ENCODE measurements at regions not wholly inside any gene's neighbourhood (a gene's known extent, or its start where the extent isn't known, plus 50 kb on each side); places are given as distances from the start of the nearest gene placed in this dataset.
"Not testable (repeated sequence)": the region's sequence is repeated elsewhere in the genome, so short reads cannot be mapped to it uniquely, and the experiment has no call there.

GRCh38 chr3:147675761-147676160 is 266.6 kb downstream of the ZIC1 start:
- Histone ChIP-seq H4K20me1 (no peaks in the 10 kb centered on the region), H3K27ac (no peak overlapping the region), H3K27me3 (no peaks in the 10 kb centered on the region), H3K4me3 (no peak overlapping the region), H3K4me1 (no peaks in the 10 kb centered on the region), H3K9me3 (replicated peaks in 1 of 11) (no peaks in the 10 kb centered on the region), H3K9ac (no peak overlapping the region), H3K36me3 (no peaks in the 10 kb centered on the region), H3K4me2 (no peak overlapping the region)
- TF ChIP-seq Cebpa-rat (IDR thresholded peaks at IDR 0.05) = no peak

DNA sequence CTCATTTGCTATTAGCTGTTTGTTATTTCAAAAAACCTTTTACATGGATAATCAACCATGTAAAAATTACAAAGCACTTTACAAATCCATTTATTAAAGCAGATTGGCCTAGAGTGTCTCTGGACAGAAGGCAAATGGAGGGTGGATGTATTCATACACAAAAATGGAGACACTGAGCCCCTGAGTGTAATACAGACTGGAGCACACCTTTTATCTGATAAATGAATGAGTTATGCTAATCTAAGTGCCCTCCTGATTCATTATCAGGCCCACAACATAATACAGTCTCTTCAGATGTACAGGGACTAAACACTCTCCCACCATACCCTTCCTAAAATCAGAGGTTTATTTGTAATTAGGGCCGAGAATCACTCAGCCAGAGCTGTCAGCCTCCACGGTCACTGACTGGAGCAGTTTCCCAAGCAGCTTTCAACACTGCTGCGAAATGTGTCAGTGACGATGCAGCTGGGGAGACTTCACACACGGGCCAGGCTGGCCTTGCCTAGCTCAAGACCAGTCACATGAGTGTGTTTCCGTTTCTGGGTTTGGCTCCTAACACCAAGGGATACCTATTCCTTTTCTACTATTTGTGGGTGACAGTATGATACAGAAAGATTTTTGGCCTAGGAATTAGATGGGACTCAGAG is 271.8 kb downstream of the ZIC1 start:
- no peaks in the 10 kb centered on the region for H4K20me1 ChIP-seq
- no peak overlapping the region for H3K4me2 ChIP-seq
- H3K9me3 ChIP-seq (replicated peaks in 1 of 11) = peaks cover 0 to 2% (median 0%) of the 10 kb centered on the region in 11 experiments; a peak in 1 of 22 replicates
- H3K36me3 ChIP-seq = no peaks in the 10 kb centered on the region
- no peak overlapping the region for H3K27ac ChIP-seq
- no peak for TF ChIP-seq Cebpa-rat (IDR thresholded peaks at IDR 0.05)
- H3K4me3 ChIP-seq = no peak overlapping the region
- H3K27me3 ChIP-seq = no peaks in the 10 kb centered on the region
- no peaks in the 10 kb centered on the region for H3K4me1 ChIP-seq
- no peak overlapping the region for H3K9ac ChIP-seq

DNA sequence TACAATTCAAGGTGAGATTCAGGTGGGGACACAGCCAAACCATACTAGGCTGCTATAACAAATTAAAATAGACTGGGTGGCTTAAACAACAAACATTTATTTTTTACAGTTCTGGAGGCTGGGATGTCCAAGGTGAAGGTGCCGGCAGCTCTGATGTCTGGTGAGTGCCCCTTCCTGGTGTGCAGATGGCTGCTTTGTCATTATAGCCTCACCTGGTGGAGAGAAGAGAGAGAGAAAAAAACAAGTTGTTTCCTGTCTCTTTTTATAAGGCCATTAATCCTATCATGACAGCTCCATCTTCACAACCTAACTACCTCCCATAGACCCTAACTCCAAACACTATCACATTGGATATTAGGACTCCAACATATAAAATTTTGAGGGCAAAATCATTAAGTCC is 279.7 kb downstream of the ZIC1 start:
- no peak for TF ChIP-seq Cebpa-rat (IDR thresholded peaks at IDR 0.05)
- no peaks in the 10 kb centered on the region for H3K36me3 ChIP-seq
- H3K27me3 ChIP-seq = no peaks in the 10 kb centered on the region
- no peak overlapping the region for H3K27ac ChIP-seq
- H3K9me3 ChIP-seq (replicated peaks in 1 of 11) = peaks cover 0 to 2% (median 0%) of the 10 kb centered on the region in 11 experiments; a peak in 1 of 22 replicates
- H3K4me2 ChIP-seq = no peak overlapping the region
- H3K4me3 ChIP-seq = no peak overlapping the region
- H3K4me1 ChIP-seq = no peaks in the 10 kb centered on the region
- H3K9ac ChIP-seq = no peak overlapping the region
- H4K20me1 ChIP-seq = no peaks in the 10 kb centered on the region

GRCh38 chr3:147699175-147699838 is 290.1 kb downstream of the ZIC1 start:
- 0 out of 22 replicates have a peak, but pooled peaks of 1 of the 11 experiments have one; percentile 19 for TF ChIP-seq Cebpa-rat (IDR thresholded peaks at IDR 0.05)
- peak overlapping the region in 4 of 11 experiments; percentile 50 to 70 (median 57); a peak in 7 of 22 replicates for H3K4me2 ChIP-seq
- peak overlapping the region in 3 of 11 experiments; percentile 35 to 47 (median 36); a peak in 4 of 22 replicates for H3K27ac ChIP-seq
- H3K27me3 ChIP-seq = no peaks in the 10 kb centered on the region
- no peak overlapping the region for H3K9ac ChIP-seq
- H3K4me3 ChIP-seq = no peak overlapping the region
- no peaks in the 10 kb centered on the region for H4K20me1 ChIP-seq
- H3K36me3 ChIP-seq = no peaks in the 10 kb centered on the region
- H3K9me3 ChIP-seq (replicated peaks in 1 of 11) = no peaks in the 10 kb centered on the region
- H3K4me1 ChIP-seq = peaks cover 0 to 26% (median 0%) of the 10 kb centered on the region in 10 experiments; a peak in 7 of 20 replicates

GRCh38 chr3:147701195-147701594 is 292.0 kb downstream of the ZIC1 start:
- no peak overlapping the region for H3K4me3 ChIP-seq
- no peaks in the 10 kb centered on the region for H3K27me3 ChIP-seq
- no peak overlapping the region for H3K9ac ChIP-seq
- H3K9me3 ChIP-seq (replicated peaks in 1 of 11) = no peaks in the 10 kb centered on the region
- no peaks in the 10 kb centered on the region for H3K36me3 ChIP-seq
- no peak for TF ChIP-seq Cebpa-rat (IDR thresholded peaks at IDR 0.05)
- no peak overlapping the region for H3K27ac ChIP-seq
- H3K4me2 ChIP-seq = peak overlapping the region in 1 of 11 experiments; percentile 3; a peak in 1 of 22 replicates
- peaks cover 4 to 44% (median 10%) of the 10 kb centered on the region in 10 experiments; a peak in 18 of 20 replicates for H3K4me1 ChIP-seq
- H4K20me1 ChIP-seq = no peaks in the 10 kb centered on the region

DNA sequence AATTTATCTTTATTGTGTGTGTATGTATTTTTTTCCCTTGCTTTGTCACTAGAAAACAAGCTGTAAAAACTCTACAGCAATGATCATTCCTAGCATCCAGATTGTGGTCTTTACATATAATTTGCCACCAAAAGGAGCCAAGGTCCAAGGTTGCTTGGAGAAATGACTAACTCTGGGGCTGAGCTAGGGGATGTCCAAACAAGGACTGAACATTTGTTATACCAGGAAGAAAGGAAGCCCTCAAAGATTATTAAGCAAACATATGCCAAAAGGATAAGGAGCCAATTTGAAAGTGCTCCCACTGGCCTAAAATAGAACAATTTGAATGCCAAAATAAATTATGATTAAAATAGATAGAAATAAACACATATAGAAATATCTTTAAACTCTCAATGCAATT is 293.3 kb downstream of the ZIC1 start:
- no peak overlapping the region for H3K4me3 ChIP-seq
- no peak for TF ChIP-seq Cebpa-rat (IDR thresholded peaks at IDR 0.05)
- H3K27ac ChIP-seq = no peak overlapping the region
- no peaks in the 10 kb centered on the region for H3K36me3 ChIP-seq
- peaks cover 4 to 52% (median 10%) of the 10 kb centered on the region in 10 experiments; a peak in 18 of 20 replicates for H3K4me1 ChIP-seq
- no peaks in the 10 kb centered on the region for H3K27me3 ChIP-seq
- no peaks in the 10 kb centered on the region for H4K20me1 ChIP-seq
- H3K9me3 ChIP-seq (replicated peaks in 1 of 11) = no peaks in the 10 kb centered on the region
- H3K9ac ChIP-seq = no peak overlapping the region
- no peak overlapping the region for H3K4me2 ChIP-seq

DNA sequence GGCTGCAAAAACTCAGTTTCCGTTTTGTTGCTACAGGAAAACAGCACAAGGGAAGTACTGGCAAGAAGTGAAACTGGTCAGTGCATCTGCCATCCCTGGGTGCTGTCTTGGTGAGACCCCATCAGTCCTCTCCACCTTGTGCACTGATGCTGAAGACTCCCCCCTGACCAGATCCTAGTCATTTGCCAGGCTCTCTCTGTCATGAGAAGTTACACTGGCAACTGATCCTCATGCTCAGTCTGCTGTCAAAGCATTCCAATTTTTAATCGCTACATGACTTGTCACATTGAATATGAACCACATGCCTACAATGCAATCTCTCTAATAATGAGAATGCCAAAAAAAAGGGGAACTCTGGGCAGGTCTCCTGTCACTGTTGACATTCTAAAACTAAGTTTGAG is 296.5 kb downstream of the ZIC1 start:
- Histone ChIP-seq H3K27ac (peak overlapping the region in 3 of 11 experiments; percentile 47 to 56 (median 48); a peak in 5 of 22 replicates), H3K4me3 (no peak overlapping the region), H3K27me3 (no peaks in the 10 kb centered on the region), H3K4me1 (peaks cover 4 to 35% (median 9%) of the 10 kb centered on the region in 10 experiments; a peak in 18 of 20 replicates), H4K20me1 (no peaks in the 10 kb centered on the region), H3K36me3 (no peaks in the 10 kb centered on the region), H3K4me2 (peak overlapping the region in 9 of 11 experiments; percentile 2 to 77 (median 33); a peak in 12 of 22 replicates), H3K9ac (0 out of 22 replicates have a peak overlapping the region, but pooled peaks of 1 of the 11 experiments have one; percentile 20), H3K9me3 (replicated peaks in 1 of 11) (no peaks in the 10 kb centered on the region)
- TF ChIP-seq Cebpa-rat (IDR thresholded peaks at IDR 0.05) = no peak

DNA sequence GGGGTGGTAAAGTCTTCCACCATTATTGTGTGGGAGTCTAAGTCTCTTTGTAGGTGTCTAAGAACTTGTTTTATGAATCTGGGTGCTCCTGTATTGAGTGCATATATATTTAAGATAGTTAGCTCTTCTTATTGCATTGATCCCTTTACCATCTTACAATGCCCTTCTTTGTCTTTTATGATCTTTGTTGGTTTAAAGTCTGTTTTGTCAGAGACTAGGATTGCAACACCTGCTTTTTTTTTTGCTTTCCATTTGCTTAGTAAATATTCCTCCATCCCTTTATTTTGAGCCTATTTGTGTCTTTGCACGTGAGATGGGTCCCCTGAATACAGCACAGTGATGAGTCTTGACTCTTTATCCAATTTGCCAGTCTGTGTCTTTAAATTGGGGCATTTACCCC is 301.6 kb downstream of the ZIC1 start:
- not testable (repeated sequence) for H3K27ac ChIP-seq; H3K9me3 ChIP-seq (replicated peaks in 1 of 11); H4K20me1 ChIP-seq; H3K36me3 ChIP-seq; H3K4me2 ChIP-seq; H3K9ac ChIP-seq; H3K27me3 ChIP-seq; H3K4me3 ChIP-seq
- H3K4me1 ChIP-seq = peaks cover 0 to 33% (median 4%) of the 10 kb centered on the region in 10 experiments; a peak in 14 of 20 replicates

- Histone ChIP-seq H3K9ac (no peak overlapping the region), H3K9me3 (replicated peaks in 1 of 11) (no peaks in the 10 kb centered on the region), H3K36me3 (no peaks in the 10 kb centered on the region), H3K27ac (no peak overlapping the region; a peak in 1 of 22 replicates), H3K4me3 (no peak overlapping the region), H3K4me2 (peak overlapping the region in 3 of 11 experiments; percentile 41 to 62 (median 53); a peak in 5 of 22 replicates), H3K4me1 (peaks cover 0 to 20% (median 0%) of the 10 kb centered on the region in 10 experiments; a peak in 6 of 20 replicates), H4K20me1 (no peaks in the 10 kb centered on the region), H3K27me3 (no peaks in the 10 kb centered on the region)
- no peak for TF ChIP-seq Cebpa-rat (IDR thresholded peaks at IDR 0.05)
These were observed 303.2 kb downstream of the ZIC1 start for GRCh38 chr3:147712357-147712756.

GRCh38 chr3:147712758-147713157 is 303.6 kb downstream of the ZIC1 start:
- not testable (repeated sequence) for H3K9ac ChIP-seq; H3K4me3 ChIP-seq; H4K20me1 ChIP-seq; H3K36me3 ChIP-seq; H3K27me3 ChIP-seq; H3K9me3 ChIP-seq (replicated peaks in 1 of 11); H3K27ac ChIP-seq
- Histone ChIP-seq H3K4me1 (peaks cover 0 to 20% (median 0%) of the 10 kb centered on the region in 10 experiments; a peak in 6 of 20 replicates), H3K4me2 (peak overlapping the region in 3 of 11 experiments; percentile 41 to 62 (median 53); a peak in 6 of 22 replicates)
